ENCODE measurements at regions not wholly inside any gene's neighbourhood (a gene's known extent, or its start where the extent isn't known, plus 50 kb on each side); places are given as distances from the start of the nearest gene placed in this dataset.

DNA sequence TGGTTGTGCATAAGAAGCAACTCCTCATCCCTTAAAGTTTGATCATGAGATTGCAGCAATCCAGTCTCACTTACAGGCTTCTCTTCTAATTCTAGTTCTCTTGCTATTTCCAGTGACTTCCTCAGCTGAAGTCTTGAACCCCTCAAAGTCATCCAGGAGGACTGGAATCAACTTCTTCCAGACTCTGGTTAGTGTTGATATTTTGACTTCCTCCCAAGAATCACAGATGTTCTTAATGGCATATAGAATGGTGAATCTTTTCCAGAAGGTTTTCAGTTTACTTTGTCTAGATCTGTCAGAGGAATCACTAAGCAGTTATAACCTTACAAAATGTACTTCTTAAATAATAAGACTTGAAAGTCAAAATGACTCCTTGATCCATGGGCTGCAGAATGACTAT, 81.3 kb upstream of the UBL3 start:
- DNase-seq, result no peak
- Histone ChIP-seq H3K27ac (no peak overlapping the region), H3K27me3 (no peaks in the 10 kb centered on the region), H3K9me3 (no peaks in the 10 kb centered on the region), H3K4me1 (no peaks in the 10 kb centered on the region), H3K4me3 (no peak overlapping the region), H3K36me3 (no peaks in the 10 kb centered on the region)
- no peak for TF ChIP-seq POLR2A (IDR thresholded peaks at IDR 0.05)
- TF ChIP-seq, protein P1, sequence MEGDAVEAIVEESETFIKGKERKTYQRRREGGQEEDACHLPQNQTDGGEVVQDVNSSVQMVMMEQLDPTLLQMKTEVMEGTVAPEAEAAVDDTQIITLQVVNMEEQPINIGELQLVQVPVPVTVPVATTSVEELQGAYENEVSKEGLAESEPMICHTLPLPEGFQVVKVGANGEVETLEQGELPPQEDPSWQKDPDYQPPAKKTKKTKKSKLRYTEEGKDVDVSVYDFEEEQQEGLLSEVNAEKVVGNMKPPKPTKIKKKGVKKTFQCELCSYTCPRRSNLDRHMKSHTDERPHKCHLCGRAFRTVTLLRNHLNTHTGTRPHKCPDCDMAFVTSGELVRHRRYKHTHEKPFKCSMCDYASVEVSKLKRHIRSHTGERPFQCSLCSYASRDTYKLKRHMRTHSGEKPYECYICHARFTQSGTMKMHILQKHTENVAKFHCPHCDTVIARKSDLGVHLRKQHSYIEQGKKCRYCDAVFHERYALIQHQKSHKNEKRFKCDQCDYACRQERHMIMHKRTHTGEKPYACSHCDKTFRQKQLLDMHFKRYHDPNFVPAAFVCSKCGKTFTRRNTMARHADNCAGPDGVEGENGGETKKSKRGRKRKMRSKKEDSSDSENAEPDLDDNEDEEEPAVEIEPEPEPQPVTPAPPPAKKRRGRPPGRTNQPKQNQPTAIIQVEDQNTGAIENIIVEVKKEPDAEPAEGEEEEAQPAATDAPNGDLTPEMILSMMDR (IDR thresholded peaks at IDR 0.05 in 4 of 5, conservative IDR thresholded peaks at IDR 0.05 in 1 of 5), result no peak
- intact Hi-C loops (cut with DNase I; ENCODE audit: low total_unique reads), result no loop called here
- in situ Hi-C loops (cut with MboI; ENCODE audit: low sequenced_read_pairs in 4 of 4), result no loop called here
- ATAC-seq, result no peak

DNA sequence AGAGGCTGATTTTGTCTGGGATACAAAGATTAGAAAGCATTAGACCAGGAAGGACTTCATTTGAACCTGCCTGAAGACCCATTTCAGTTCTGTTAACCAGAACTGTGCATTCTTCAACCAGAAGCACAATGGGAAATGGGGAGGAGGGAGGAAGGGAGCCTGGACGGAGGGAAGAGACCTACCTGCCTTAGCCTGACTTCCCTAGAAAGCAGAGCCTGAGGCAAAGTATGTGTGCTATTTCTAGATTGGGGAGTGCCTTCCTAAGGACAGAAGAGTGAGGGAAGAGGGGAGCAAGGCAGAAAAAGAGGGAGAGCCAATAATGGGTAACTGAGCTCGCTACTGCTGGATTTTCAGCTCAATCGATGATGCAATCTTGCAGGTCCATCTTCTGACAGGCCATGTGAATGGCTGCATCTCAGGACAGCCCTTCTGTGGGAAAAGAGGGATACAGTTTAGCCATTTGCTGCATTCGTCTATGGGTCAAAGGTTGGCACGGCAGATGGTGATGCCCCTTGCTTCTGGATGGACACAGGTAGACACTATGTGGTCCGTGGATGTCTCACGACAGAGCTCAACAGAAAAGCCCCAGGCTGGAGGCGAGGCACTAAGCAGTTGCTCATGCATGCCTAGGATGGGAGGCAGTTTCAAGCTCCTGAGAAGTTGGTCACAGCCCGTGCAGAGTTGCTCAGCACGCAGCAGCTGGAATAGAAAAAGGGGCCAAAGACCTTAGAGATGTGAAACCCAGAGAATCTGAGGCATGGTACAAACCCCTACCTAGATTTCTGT, 78.8 kb upstream of the UBL3 start:
- in situ Hi-C loops (cut with MboI; ENCODE audit: low sequenced_read_pairs in 4 of 4) (no loop called here), intact Hi-C loops (cut with DNase I; ENCODE audit: low total_unique reads) (no loop called here)
- TF ChIP-seq, protein P1 (IDR thresholded peaks at IDR 0.05 in 4 of 5, conservative IDR thresholded peaks at IDR 0.05 in 1 of 5), result no peak
- TF ChIP-seq POLR2A (IDR thresholded peaks at IDR 0.05), result no peak
- Histone ChIP-seq H3K27ac (no peak overlapping the region), H3K36me3 (no peaks in the 10 kb centered on the region), H3K27me3 (no peaks in the 10 kb centered on the region), H3K4me1 (peaks cover 6 to 11% of the 10 kb centered on the region in 2 donors), H3K9me3 (no peaks in the 10 kb centered on the region), H3K4me3 (no peak overlapping the region)
- DNase-seq, result no peak
- ATAC-seq, result no peak

DNA sequence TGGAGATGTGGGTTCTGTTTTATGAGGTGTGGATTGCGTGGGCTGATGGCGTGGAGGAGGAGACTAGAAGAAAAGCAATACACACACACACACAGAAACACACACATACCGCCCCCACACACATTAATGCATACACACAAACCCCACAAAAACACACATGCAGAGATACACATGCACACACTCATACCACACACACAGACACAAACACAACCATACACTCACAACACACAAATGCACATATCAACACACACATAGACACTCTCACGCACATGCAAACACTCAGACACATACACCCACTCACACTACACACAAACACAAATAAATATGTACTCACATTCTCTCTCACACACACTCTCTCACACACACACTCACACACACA, 75.7 kb upstream of the UBL3 start:
- in situ Hi-C loops (cut with MboI; ENCODE audit: low sequenced_read_pairs in 4 of 4), result no loop called here
- Histone ChIP-seq H3K27ac (no peak overlapping the region), H3K4me3 (no peak overlapping the region), H3K9me3 (no peaks in the 10 kb centered on the region), H3K36me3 (no peaks in the 10 kb centered on the region), H3K4me1 (peaks cover 21 to 26% of the 10 kb centered on the region in 2 donors), H3K27me3 (no peaks in the 10 kb centered on the region)
- intact Hi-C loops (cut with DNase I; ENCODE audit: low total_unique reads), result no loop called here
- ATAC-seq (no peak), DNase-seq (no peak)
- TF ChIP-seq, protein P1 (IDR thresholded peaks at IDR 0.05 in 4 of 5, conservative IDR thresholded peaks at IDR 0.05 in 1 of 5), result no peak
- TF ChIP-seq POLR2A (IDR thresholded peaks at IDR 0.05), result no peak

GRCh38 chr13:29925457-29926097, 75.2 kb upstream of the UBL3 start:
- H3K27me3 ChIP-seq, result no peaks in the 10 kb centered on the region
- ATAC-seq (peak; percentile 67 to 74), DNase-seq (peak; percentile 62 to 76)
- peaks cover 21 to 26% of the 10 kb centered on the region in 2 donors for H3K4me1 ChIP-seq
- TF ChIP-seq, protein P1 (IDR thresholded peaks at IDR 0.05 in 4 of 5, conservative IDR thresholded peaks at IDR 0.05 in 1 of 5), result no peak
- no peak for TF ChIP-seq POLR2A (IDR thresholded peaks at IDR 0.05)
- H3K36me3 ChIP-seq, result no peaks in the 10 kb centered on the region
- intact Hi-C loops (cut with DNase I; ENCODE audit: low total_unique reads) (loop anchor here (2.0 kb wide), 2 partner anchors 75 to 155 kb away; partner anchors contain the start of gene UBL3), in situ Hi-C loops (cut with MboI; ENCODE audit: low sequenced_read_pairs in 4 of 4) (no loop called here)
- no peaks in the 10 kb centered on the region for H3K9me3 ChIP-seq
- no peak overlapping the region for H3K4me3 ChIP-seq
- no peak overlapping the region for H3K27ac ChIP-seq

All from gastrocnemius medialis (tissue), 4 donors.